Fibroblast of mammary gland (primary cell): ENCODE measurements at regions not wholly inside any gene's neighbourhood (a gene's known extent, or its start where the extent isn't known, plus 50 kb on each side); places are given as distances from the start of the nearest gene placed in this dataset.

Source experiments
- DNase-seq: peaks from one replicate; pipeline ENCODE4 v3.0.0-alpha.2; 2010; ENCODE audit warnings: low read depth
- H3K4me3 ChIP-seq: 2 replicates; pipeline ENCODE4 v1.5.1; 2011; ENCODE audit warnings: low read depth, mild to moderate bottlenecking, low read length, moderate library complexity; ENCODE audit not compliant: control insufficient read depth
- CTCF ChIP-seq: conservative IDR thresholded peaks from 2 replicates; pipeline ENCODE4 v1.5.1; 2011; ENCODE audit warnings: low read depth, low read length, inconsistent platforms; ENCODE audit not compliant: control insufficient read depth, insufficient read depth

- no peak overlapping the region for H3K4me3 ChIP-seq
- no peak for TF ChIP-seq CTCF
- no peak for DNase-seq
Observed at GRCh38 chr11:92557879-92558278, 333.3 kb downstream of the FAT3 start.

GRCh38 chr11:92558323-92558722 is 333.7 kb downstream of the FAT3 start:
- DNase-seq, result no peak
- no peak overlapping the region for H3K4me3 ChIP-seq
- no peak for TF ChIP-seq CTCF

GRCh38 chr11:92569726-92570125 is 345.1 kb downstream of the FAT3 start:
- no peak overlapping the region for H3K4me3 ChIP-seq
- TF ChIP-seq CTCF, result no peak
- no peak for DNase-seq

- no peak for DNase-seq
- no peak overlapping the region for H3K4me3 ChIP-seq
- TF ChIP-seq CTCF, result no peak
Observed at GRCh38 chr11:92572559-92572958, 347.9 kb downstream of the FAT3 start.

GRCh38 chr11:92576315-92576714 is 351.7 kb downstream of the FAT3 start:
- no peak for TF ChIP-seq CTCF
- H3K4me3 ChIP-seq, result no peak overlapping the region
- no peak for DNase-seq

- H3K4me3 ChIP-seq, result no peak overlapping the region
- TF ChIP-seq CTCF, result no peak
- no peak for DNase-seq
Observed at GRCh38 chr11:92580908-92581307, 356.3 kb downstream of the FAT3 start.

GRCh38 chr11:92588393-92588792 is 363.8 kb downstream of the FAT3 start:
- H3K4me3 ChIP-seq, result no peak overlapping the region
- TF ChIP-seq CTCF, result no peak
- no peak for DNase-seq
